ENCODE measurements at regions not wholly inside any gene's neighbourhood (a gene's known extent, or its start where the extent isn't known, plus 50 kb on each side); places are given as distances from the start of the nearest gene placed in this dataset.

GRCh38 chr4:10212400-10212799, 95.8 kb upstream of the WDR1 start:
- intact Hi-C loops (cut with DNase I) = no loop called here
- DNase-seq = no peak

GRCh38 chr4:10207116-10207515, 90.5 kb upstream of the WDR1 start:
- intact Hi-C loops (cut with DNase I) = no loop called here
- no peak for DNase-seq

GRCh38 chr4:10205223-10205622, 88.6 kb upstream of the WDR1 start:
- DNase-seq = no peak
- intact Hi-C loops (cut with DNase I) = no loop called here

GRCh38 chr4:10204401-10205058, 87.9 kb upstream of the WDR1 start:
- intact Hi-C loops (cut with DNase I) = no loop called here
- peak in 3 of 10 donors; percentile 11 to 85 (median 73) for DNase-seq

- no peak for DNase-seq
- intact Hi-C loops (cut with DNase I) = no loop called here
Observed at GRCh38 chr4:10203851-10204250, 87.3 kb upstream of the WDR1 start.

- DNase-seq = no peak
- intact Hi-C loops (cut with DNase I) = no loop called here
Observed at GRCh38 chr4:10201381-10202223, 85.0 kb upstream of the WDR1 start.

GRCh38 chr4:10200869-10201268, 84.3 kb upstream of the WDR1 start:
- DNase-seq = no peak
- intact Hi-C loops (cut with DNase I) = no loop called here

GRCh38 chr4:10198365-10198764, 81.8 kb upstream of the WDR1 start:
- DNase-seq = no peak

GRCh38 chr4:10197952-10198351, 81.4 kb upstream of the WDR1 start:
- no peak for DNase-seq
- intact Hi-C loops (cut with DNase I) = no loop called here

More at GRCh38 chr4:10198365-10198764, 81.8 kb upstream of the WDR1 start:
- intact Hi-C loops (cut with DNase I) = no loop called here

GRCh38 chr4:10196191-10196590, 79.6 kb upstream of the WDR1 start:
- intact Hi-C loops (cut with DNase I) = no loop called here
- no peak for DNase-seq

- intact Hi-C loops (cut with DNase I) = no loop called here
- DNase-seq = no peak
Observed at GRCh38 chr4:10192331-10192730, 75.7 kb upstream of the WDR1 start.

GRCh38 chr4:10188400-10189004, 71.9 kb upstream of the WDR1 start:
- intact Hi-C loops (cut with DNase I) = no loop called here
- no peak for DNase-seq

- intact Hi-C loops (cut with DNase I) = no loop called here
- DNase-seq = peak in 1 of 10 donors; percentile 31
Observed at GRCh38 chr4:10186228-10187214, 69.9 kb upstream of the WDR1 start.

GRCh38 chr4:10185518-10186227, 69.1 kb upstream of the WDR1 start:
- intact Hi-C loops (cut with DNase I) = no loop called here
- no peak for DNase-seq

- DNase-seq = no peak
- intact Hi-C loops (cut with DNase I) = no loop called here
Observed at GRCh38 chr4:10184501-10184938, 67.9 kb upstream of the WDR1 start.

- intact Hi-C loops (cut with DNase I) = no loop called here
- no peak for DNase-seq
Observed at GRCh38 chr4:10184041-10184440, 67.4 kb upstream of the WDR1 start.

GRCh38 chr4:10183462-10183861, 66.9 kb upstream of the WDR1 start:
- intact Hi-C loops (cut with DNase I) = no loop called here
- DNase-seq = no peak

- no peak for DNase-seq
- intact Hi-C loops (cut with DNase I) = no loop called here
Observed at GRCh38 chr4:10182446-10183424, 66.1 kb upstream of the WDR1 start.
